ENCODE measurements at regions not wholly inside any gene's neighbourhood (a gene's known extent, or its start where the extent isn't known, plus 50 kb on each side); places are given as distances from the start of the nearest gene placed in this dataset.

DNA sequence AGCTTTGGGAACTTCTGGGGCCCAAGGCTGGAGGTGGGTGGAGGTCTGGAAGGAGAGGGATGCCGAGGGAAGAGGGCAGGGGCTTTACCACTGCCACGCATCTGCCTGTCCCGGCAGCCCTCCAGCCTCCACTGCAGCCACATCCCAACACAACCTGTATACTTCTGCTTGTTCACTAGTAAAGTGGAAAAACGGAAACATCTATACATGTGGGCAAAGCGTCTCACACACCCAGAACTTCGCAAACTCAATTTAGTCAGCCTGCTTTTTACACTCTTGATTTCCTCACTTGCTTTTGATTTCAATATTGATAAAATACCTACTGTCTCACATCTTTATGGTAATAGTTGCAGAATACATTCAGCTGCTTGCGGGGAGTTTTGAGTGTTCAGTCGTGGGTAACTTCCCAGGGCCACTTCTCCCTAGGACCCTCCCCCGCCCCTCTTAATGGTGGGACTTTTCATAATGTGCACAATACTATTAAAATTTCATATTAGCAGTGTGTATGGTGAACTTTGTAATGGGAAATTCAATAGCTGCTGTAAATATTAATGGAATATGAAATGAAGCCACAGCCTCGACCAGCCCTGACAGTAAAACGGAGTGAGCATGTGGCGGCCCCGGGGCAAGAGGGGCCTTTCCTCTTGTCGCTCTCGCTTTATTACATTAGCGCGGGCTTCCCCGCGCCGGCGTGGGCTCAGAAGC lies 85.2 kb downstream of the NR2F2 start:
- DNase-seq: no peak

DNA sequence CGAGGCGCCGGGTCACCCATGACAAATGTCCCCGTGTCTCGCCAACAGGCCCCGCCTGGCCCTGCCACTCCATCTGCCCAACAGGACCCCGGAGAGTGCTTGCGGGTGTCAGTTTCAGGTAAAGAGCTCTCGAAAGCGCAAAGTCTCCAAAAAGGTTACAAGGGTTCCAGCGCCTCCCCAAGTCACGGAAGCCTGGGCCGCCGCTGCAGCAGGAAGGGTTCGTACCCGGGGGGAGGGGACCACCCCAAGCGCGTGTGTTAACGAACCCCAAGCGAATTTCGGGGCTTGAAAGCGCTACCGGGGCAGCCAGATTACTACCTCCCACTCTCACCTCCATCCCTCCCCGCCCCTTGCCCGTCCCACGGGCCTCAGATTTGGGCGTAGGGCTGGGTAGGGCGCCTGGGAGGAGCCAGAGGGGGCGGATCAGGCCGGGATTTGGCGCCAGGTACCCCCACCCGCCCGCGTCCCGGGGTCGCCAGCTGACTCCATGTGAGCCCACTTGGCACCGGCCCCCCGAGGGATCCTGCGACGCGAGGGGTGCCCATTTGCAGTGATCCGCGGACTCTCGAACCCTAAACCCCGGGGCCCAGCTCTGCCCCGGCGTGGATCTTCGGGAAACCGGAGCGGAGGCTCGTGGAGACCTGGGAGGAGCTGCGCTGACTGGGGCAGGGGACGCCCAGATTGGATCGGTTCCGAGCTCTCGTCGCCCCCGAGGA lies 85.9 kb downstream of the NR2F2 start:
- no peak for DNase-seq

DNA sequence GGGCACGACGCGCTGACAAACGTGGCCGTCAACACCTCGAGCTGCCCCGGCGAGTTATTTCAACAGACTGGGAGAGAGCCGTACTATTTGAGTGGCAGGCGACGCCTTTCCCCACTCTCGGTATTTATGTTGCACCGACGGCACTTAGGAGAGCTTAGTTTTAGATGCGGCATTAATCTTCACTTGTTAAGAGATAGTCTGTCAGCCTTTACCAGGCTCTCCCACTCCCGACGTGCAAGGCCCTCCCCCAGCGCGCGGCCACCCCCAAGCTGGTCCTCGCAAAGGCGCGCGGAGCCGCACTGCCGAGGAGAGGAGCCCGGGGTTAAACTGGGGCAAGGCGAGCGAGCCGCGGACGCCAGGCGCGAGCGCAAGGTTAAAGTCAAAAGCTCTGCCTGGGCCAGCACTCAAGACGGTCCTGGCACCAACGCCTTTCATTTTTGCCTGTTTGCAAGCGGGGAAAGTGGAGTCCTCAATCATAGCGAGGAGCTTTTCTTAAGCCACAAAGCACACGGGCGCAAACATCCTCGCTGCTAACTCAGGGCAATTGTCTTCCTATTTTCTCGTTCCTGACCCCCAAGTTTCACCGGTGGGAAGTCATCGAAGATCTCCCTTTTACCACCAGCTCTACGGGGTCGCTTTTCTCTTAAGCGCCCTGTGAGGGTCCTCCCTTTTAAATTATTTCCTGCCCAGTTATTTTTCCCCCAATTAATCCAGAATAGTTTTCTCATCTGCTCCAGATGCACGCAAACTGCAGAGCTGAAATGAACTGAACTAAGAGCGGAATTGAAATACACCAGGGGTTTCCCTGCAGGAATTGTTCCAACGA lies 86.6 kb downstream of the NR2F2 start:
- DNase-seq: no peak

DNA sequence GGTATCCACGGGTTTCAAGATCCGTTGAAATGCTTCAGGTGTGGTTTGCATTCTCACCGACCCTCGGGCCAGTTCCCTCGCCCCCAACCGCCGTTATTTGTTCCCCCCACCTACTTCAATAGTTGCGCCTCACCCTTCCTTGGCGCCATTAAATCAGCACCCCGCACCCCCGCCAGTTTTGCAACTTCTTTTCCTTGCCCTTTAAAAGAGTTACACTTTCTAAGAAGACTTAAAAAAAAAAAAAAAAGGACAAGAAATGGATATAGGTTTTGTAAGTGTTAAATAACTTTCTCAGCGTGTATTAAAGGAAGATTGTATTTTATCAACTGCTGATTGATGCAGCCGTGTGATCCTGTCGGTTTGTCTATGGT lies 87.2 kb downstream of the NR2F2 start:
- no peak for DNase-seq

DNA sequence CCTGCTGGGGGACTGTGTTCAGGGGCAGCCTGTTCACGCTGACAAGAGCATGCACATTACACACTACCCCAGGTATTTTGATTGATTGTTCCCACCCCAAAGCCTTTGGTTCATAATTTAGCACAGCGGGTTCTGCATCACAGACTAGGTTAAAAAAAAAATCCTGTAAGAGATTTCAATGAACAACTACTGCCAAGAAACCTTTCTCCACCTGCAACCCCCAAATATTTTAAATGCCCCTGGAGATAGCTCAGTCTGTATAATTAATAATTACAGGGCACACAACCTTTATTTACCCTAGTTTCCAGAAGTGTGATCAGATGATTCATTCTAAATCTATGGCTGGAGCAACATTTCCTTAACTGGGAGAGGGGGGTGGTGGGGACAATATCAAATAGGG lies 87.6 kb downstream of the NR2F2 start:
- no peak for DNase-seq

DNA sequence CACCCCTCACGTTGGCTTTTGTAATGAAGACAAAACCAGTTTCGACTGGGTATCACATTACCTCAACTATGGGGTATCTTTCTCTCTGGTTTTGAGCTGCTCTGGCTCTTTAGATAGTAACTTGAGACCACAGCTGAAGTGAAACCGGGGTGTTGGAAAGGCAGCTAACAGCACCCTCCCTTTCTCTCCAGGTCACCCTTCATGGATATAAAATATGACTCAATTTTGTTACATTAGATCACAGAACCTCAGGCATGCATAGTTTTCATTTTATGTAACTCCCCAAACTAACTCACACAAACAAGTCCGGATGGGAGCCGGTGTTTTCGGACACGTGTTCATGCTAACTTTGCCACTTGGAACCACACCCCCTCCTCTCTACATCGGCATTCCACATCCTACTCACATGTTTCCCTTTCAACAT lies 90.7 kb downstream of the NR2F2 start:
- DNase-seq: no peak

DNA sequence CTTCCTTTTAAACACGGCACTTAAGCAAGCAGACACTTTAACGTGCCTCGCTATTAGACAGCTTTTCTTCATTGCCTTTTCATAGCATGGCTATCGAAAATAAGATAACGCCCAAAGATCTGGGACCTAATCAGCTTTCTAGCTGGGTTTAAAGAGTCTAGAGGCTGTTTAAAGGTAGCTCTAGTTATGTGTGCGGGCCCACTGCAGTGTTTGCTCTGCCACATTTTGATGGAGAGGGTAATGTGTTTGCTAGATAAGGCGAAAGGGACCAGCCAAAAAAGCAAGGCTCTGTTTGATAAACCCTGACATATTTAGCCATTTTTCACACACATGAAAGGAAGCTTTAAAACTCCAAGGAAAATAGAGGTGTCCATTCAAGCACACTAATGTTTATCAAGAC lies 91.6 kb downstream of the NR2F2 start:
- DNase-seq: no peak

DNA sequence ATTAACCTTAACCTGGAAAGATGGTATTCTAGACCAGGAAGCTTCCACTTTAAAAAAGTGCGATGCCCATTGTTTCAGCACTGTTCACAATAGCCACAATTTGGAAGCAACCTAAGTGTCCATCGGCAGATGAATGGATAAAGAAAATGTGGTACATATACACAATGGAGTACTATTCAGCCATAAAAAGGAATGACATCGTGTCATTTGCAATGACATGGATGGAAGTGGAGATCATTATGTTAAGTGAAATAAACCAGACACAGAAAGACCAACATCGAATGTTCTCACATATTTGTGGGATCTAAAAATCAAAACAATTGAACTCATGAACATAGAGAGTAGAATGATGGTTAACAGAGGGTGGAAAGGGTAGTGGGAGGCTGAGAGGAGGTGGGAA lies 94.2 kb downstream of the NR2F2 start:
- DNase-seq: no peak

DNA sequence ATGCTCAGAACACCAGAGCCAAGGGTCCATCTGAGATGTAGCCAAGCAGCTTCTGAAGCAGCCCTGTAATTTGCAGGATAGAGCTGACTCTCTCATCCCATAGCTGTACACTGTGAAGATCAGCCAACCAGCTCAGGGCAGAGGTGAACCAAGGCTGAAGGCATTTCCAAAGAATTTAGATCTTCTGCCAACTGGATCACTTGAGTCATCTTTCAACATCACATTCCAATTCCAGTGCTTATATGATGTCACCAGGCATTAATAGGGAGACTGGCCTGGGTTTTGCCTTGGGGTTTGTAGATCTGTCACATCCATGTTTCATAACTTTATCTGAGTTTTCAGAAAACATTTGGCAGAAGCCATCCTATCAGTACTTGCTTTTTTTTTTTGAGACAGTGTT lies 98.2 kb downstream of the NR2F2 start:
- DNase-seq: no peak

DNA sequence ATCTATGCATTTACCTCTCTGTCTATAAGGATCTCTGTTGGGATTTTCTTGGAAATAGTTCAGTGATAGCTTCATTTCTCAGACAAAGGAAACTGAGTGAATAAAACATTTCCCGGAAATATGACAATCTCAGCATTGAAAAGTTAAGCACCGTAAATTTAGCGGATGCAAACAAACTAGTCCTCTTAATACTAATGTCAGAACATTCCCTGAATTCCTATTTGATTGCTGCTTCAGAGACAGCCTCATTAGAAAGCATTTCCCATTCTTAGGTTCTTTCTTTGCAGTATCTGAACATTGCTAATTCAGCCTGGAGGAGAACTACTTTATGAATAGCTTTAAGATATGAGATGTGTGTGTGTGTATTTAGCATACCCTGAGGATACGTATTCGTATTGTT lies 101.3 kb downstream of the NR2F2 start:
- DNase-seq: no peak

DNA sequence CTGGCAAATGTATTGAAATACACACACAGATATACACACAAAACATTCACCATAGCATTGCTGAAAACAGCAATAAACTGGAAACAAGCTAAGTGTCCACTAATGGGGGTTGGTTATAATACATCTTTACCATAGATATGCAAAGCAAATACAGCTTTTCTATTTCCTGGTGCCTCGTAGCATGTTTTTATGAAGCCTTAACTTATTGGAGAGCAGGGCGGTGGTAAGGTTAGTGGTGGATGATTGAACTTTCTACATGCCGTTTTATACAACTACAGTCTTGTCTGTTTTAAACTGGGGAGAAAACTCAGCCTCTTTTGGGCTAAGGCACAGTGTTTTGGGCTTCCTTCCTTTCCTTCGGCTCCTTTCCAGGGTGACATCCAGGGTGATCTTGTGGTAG lies 104.5 kb downstream of the NR2F2 start:
- DNase-seq: no peak

DNA sequence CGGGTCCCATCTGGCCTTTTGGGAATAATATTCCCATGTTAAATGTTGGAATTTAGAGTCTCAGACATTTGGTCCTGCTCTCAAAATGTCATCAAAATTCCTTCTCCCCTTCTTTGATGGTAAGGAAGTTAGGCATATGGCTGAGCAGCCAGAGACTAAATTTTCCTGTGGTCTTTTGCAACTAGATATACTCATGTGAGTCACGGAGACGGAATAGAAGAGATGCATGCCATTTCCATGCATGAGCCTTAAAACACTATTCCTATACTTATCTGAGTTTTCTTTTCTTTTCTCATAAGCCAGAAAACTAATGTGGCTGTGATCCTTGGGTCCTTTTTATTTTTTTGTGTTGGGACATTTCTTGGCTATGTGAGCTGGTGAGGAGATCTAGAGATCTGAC lies 105.3 kb downstream of the NR2F2 start:
- DNase-seq: no peak

DNA sequence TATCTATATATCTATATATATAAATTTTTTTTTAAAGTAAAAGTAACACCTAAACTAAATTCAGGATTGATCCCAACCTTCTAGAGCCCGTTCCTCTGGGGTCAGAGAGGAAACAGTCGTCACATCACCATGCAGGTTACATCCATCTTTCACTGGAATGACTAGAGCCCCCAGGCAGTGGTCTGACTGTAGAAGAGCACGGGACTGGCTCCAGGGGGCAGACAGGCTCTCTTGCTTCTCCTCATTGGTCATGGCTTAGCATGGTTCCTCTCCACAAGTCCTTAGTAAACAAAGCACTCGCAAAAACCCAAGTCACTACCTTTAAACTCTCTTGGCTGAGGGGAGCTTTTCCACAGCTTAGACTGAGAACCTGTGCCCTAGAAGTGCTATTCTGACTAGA lies 110.5 kb downstream of the NR2F2 start:
- DNase-seq: no peak

DNA sequence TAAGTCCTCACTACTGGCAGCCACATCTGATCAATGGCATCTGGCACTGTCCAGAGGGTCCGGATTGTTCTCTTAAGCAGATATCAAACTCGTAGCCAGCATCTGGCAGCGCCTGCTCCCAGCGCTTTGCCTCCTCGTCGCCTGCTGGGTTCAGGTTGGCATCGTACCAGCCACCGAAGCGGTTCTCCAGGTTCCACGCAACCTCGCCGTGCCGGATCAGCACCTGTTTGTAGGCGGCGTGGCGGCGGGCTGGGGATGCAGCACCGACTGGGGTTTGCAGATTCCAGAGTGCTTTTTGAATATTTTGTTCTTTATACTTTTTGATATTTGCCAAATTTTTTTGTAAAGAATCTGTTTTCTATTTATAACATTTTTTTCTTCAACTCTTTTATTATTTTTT lies 111.6 kb downstream of the NR2F2 start:
- DNase-seq: no peak

DNA sequence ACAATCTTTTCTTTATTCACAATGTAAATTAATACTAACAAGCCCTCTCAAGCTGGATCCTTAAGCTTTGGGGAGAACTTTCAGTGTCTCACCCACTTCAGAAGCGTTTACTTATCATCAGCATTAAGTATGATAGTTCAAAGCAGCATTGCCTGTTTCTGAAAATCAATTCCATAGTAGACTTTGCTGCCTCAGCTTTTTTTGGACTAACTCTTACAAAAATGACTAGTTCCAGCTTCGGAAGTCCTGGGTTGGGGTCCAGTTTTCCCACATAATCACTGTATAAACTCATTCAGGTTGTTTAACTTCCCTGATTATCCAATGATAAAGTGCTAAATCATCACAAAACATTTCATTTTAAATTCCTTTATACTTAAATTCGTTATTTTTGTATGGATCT lies 114.4 kb downstream of the NR2F2 start:
- no peak for DNase-seq

DNA sequence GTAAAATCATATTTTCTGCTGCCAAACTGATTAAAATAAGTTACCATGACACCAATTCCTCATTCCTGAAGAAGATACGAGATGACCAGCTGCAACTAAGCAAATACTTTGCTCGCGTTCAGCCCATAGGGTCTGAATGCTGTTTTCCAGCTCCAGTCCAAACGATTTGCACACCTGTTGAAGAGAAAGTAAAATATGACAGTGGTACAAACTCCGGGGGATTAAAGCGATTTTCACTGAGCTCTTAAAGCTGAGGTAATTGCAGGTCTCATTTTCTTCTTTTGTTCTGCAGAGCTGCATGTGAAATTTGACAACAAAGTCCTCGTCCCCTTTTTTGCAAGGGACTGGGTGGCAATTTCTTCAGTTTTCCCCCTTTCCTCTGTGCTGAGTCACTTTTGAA lies 118.4 kb downstream of the NR2F2 start:
- no peak for DNase-seq

DNA sequence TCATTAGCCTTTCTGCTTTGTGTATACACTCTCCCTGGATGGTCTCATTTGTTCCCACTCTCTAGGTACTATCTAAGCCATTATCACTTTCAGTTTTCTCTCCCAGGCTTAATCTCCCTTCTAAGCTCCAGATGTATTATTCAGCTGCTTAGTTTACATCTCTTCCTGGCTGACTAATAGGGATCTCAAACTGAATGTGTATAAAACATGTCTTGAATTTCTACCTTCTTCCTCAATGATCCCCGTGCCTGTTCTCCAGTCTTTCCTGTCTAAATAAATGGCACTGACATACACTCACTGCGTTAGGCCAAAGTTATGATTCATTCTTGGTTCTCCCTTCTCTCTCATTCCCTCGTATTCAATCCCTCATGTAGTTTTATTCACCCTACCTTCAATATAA lies 127.3 kb downstream of the NR2F2 start:
- peak; percentile 6 for DNase-seq

DNA sequence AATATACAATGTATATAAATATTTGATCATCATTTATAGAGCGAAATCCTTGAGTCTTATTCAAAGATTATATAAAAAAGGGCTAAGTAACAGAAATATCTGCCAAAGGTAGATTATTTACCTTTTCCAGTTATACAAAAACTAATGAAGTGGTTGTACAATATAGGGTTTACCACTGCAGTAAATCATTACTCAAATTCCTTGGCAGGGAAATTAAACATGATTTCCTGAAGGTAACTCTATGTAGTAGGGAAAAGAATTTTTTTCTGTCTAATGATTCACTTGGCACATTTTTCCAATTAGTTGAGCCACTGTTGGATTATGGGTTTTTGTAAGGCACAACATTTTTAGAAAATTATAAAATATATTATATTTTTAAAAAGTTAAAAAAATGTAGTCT lies 129.6 kb downstream of the NR2F2 start:
- DNase-seq: no peak

DNA sequence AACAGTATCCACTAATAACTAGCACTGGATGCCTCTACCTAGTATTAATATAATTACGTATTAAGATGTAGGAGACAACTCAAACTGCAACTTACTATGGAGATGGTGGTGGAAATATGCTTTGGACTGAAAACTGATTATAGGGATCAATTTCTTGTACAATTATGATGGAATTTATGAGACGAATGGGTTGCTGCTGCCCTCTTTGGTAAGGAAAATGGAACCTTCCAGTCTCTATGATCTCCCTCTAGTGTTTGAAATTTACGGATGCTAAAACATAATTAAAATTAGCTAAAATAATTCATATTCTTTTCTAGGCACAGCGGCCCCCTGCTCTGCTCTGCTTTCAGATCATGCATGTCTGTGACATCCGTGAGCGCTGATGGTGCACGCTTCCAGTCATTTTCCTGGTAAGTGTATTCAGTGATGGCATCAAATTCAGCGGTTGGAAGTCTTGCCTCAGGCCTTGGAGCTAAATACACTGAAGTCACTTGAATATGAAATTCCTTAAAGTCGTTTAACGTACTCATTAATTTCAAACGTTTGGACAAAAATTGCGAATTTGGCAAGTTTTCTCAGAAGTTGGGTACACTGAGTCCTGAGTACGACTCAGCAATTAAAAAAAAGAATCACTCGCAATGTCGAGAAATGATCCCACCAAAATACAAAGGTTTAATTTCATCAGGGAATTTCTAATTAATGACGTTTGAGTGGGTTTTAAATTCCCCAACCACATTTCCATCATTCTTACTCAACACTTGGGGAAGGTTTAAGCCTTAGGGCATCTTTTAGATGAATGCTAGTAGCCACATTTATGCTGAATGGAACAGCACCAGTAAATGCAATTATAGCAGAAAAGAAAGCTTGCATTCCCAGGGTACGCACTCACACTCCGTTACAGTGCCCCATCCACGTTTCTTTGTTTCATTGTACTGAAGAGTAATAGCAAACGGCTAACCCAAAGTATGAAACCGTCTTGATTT lies 132.6 kb downstream of the NR2F2 start:
- no peak for DNase-seq

DNA sequence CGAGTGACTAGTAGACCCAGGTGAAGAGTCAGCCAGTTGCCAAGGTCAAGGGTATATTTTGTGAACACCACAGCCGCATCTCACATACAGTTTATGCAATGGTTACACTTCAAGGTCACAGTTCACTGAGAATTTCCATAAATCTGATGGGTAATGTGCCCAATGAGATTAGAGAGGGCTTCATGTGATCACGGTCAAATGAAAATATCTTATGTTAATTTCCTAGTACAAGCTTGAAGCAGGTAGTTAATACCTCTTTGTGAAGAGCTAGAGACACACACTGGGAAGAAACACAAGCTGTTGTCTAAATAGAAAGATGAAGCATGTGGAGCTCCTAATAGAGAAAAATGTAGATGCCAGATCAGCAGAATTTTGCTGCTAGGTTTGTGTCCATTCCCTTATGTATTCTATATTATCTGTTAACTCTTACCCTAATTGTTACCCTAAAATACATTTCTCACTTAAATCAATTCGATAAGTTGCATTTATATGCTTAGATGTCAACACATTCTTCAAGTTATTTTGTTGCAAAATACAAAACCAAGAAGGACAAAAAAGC lies 136.0 kb downstream of the NR2F2 start:
- no peak for DNase-seq

DNA sequence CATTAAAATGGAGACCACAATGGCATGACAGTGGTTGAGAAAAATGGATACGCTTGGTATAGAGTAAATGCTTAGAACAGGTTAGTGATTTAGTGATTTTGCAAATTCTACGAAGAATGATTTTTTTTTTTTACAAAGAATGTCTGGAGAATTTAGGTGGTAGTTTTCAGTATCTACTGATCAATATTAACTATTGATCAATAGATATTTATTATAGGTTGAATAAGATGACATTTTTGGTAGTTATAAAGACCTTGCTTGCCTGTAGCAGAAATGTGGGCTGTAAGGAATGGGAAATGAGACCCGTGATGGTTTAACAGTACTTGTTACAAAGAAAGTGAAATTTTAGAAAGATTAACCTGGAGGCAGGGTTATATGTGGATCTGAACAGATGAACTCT lies 137.5 kb downstream of the NR2F2 start:
- DNase-seq: no peak

DNA sequence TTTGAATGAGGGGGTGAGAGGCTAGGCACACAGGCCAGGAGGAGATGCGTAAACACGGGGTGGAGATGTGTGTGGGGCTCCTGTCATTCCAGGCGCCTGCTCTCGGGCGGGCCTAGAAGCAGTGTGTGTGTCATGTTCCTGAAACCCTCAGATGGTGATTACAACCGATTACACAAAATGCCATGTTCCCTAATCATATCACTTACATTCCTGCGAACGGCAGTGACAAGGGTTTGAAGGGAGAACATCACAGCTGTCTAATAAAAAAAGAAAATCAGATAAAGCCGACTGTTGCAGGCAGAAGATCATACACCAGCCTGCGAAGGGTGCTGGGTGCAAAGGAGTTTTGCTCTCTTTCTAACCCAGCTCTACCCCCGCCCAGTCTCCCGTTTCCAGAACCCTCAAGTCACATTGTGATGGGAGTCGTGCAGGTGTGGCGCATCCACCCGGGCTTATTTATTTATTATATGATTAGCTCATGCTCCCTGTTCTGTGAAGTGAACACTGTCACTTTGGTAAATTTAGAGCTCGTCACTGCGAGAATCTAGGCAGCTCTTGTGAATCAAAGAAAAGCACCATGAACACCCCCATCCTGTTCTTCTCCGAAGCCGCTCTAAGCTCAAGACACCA lies 140.3 kb downstream of the NR2F2 start:
- DNase-seq: no peak
